IMR-90 (cell line): ENCODE measurements at regions not wholly inside any gene's neighbourhood (a gene's known extent, or its start where the extent isn't known, plus 50 kb on each side); places are given as distances from the start of the nearest gene placed in this dataset.

Source experiments
- ATAC-seq: fragments of 200-7000 bp; cut with Tn5 transposase; 2 replicates; pipeline ENCODE4 v1.9.1; 2020; ENCODE audit warnings: low read depth, mild to moderate bottlenecking, moderate library complexity
- BruUV-seq: library from RNA; stranded (reverse); fragments of 400-500 nt; replicated peaks from 2 replicates; lab custom pipeline; 2021; lab: Mats Ljungman, UMichigan
- CTCF ChIA-PET: fragments of 300-600 bp; formaldehyde crosslinking; extraction: SDS; loops from one replicate; lab custom pipeline; 2021; ENCODE audit warnings: antibody characterized with exemption; lab: Yijun Ruan, JAX
- POLR2A ChIA-PET: fragments of 300-600 bp; sonication (Branson Sonifier 250); formaldehyde crosslinking; loops from one replicate; lab custom pipeline; 2022; ENCODE audit warnings: antibody characterized with exemption; ENCODE audit not compliant: unreplicated experiment; lab: Charles Lee
- DNase-seq: peaks from one replicate; pipeline ENCODE4 v3.0.0; 2013
- H2AFZ ChIP-seq: replicated peaks from 2 replicates; pipeline ENCODE3; 2013; ENCODE audit warnings: low read length, mild to moderate bottlenecking; ENCODE audit not compliant: poor library complexity
- H2AK5ac ChIP-seq: 2 replicates; pipeline ENCODE4 v1.6.1; 2013; ENCODE audit warnings: low read depth, low read length, inconsistent platforms
- H2AK9ac ChIP-seq: replicated peaks from 2 replicates; pipeline ENCODE3; 2013; ENCODE audit warnings: mild to moderate bottlenecking, low read depth, low read length, moderate library complexity; ENCODE audit not compliant: poor library complexity
- H2BK120ac ChIP-seq: 2 replicates; pipeline ENCODE4 v1.6.1; 2013; ENCODE audit warnings: low read depth, low read length, inconsistent platforms
- H2BK15ac ChIP-seq: 3 replicates; pipeline ENCODE4 v1.6.1; 2013; ENCODE audit warnings: low read depth, low read length, inconsistent platforms
- H2BK20ac ChIP-seq: 2 replicates; pipeline ENCODE4 v1.6.1; 2013; ENCODE audit warnings: low read depth, mild to moderate bottlenecking, inconsistent platforms, low read length, moderate library complexity
- H2BK5ac ChIP-seq: 2 replicates; pipeline ENCODE4 v1.6.1; 2013; ENCODE audit warnings: mild to moderate bottlenecking, low read depth, low read length, inconsistent platforms; ENCODE audit not compliant: poor library complexity, severe bottlenecking
- H3K14ac ChIP-seq: replicated peaks from 2 replicates; pipeline ENCODE4 v1.6.1; 2013; ENCODE audit warnings: low read depth, low read length, inconsistent platforms
- H3K18ac ChIP-seq: 2 replicates; pipeline ENCODE4 v1.6.1; 2013; ENCODE audit warnings: low read depth, low read length, control low read depth
- H3K23ac ChIP-seq: 2 replicates; pipeline ENCODE4 v1.6.1; 2013; ENCODE audit warnings: low read depth, low read length, inconsistent platforms
- H3K27ac ChIP-seq: 2 replicates; pipeline ENCODE4 v1.5.1; 2013; ENCODE audit warnings: mild to moderate bottlenecking, control low read depth, low read length; ENCODE audit not compliant: insufficient read depth
- H3K27me3 ChIP-seq: 2 replicates; pipeline ENCODE4 v1.6.1; 2013; ENCODE audit warnings: low read length; ENCODE audit not compliant: control insufficient read depth, insufficient read depth
- H3K36me3 ChIP-seq: 2 replicates; pipeline ENCODE4 v1.6.1; 2013; ENCODE audit warnings: low read length, mixed read lengths; ENCODE audit not compliant: control insufficient read depth, insufficient read depth
- H3K4ac ChIP-seq: 2 replicates; pipeline ENCODE4 v1.6.1; 2013; ENCODE audit warnings: low read depth, low read length, inconsistent platforms
- H3K4me1 ChIP-seq: 2 replicates; pipeline ENCODE4 v1.6.1; 2013; ENCODE audit warnings: low read length, mixed read lengths; ENCODE audit not compliant: control insufficient read depth, insufficient read depth
- H3K4me2 ChIP-seq: 2 replicates; pipeline ENCODE4 v1.6.1; 2013; ENCODE audit warnings: low read depth, mild to moderate bottlenecking, control low read depth, low read length, moderate library complexity
- H3K4me3 ChIP-seq: 2 replicates; pipeline ENCODE4 v1.5.1; 2013; ENCODE audit warnings: low read depth, mild to moderate bottlenecking, control low read depth, low read length, moderate library complexity; ENCODE audit not compliant: insufficient read depth
- H3K56ac ChIP-seq: 2 replicates; pipeline ENCODE4 v1.6.1; 2013; ENCODE audit warnings: low read length, inconsistent platforms; ENCODE audit not compliant: insufficient read depth; ENCODE audit errors: extremely low read depth
- H3K79me1 ChIP-seq, 2 experiments: 2 replicates each; pipeline ENCODE4 v1.6.1; 2013; ENCODE audit warnings: low read length in 2 of 2, inconsistent platforms in 1 of 2, low read depth in 1 of 2
- H3K9ac ChIP-seq: 2 replicates; pipeline ENCODE4 v1.6.1; 2013; ENCODE audit warnings: low read depth, low read length, control low read depth
- H3K9me1 ChIP-seq: 2 replicates; pipeline ENCODE4 v1.6.1; 2013; ENCODE audit warnings: low read length, inconsistent platforms; ENCODE audit not compliant: insufficient read depth
- H3K9me3 ChIP-seq: 2 replicates; pipeline ENCODE4 v1.6.1; 2013; ENCODE audit warnings: low read length; ENCODE audit not compliant: control insufficient read depth, insufficient read depth
- H4K20me1 ChIP-seq: 2 replicates; pipeline ENCODE4 v1.6.1; 2013; ENCODE audit warnings: low read length, inconsistent platforms; ENCODE audit not compliant: insufficient read depth
- H4K5ac ChIP-seq: 2 replicates; pipeline ENCODE4 v1.6.1; 2013; ENCODE audit warnings: mild to moderate bottlenecking, low read depth, low read length, control low read depth
- H4K8ac ChIP-seq, 2 experiments: 2 replicates each; pipeline ENCODE4 v1.6.1; 2013; ENCODE audit warnings: low read depth in 2 of 2, low read length in 2 of 2, control low read depth in 1 of 2, inconsistent platforms in 1 of 2
- H4K91ac ChIP-seq: 2 replicates; pipeline ENCODE4 v1.6.1; 2013; ENCODE audit warnings: low read depth, low read length, inconsistent platforms; ENCODE audit not compliant: insufficient read depth
- BHLHE40 ChIP-seq: fragments of 150-350 bp; IDR thresholded peaks from 2 replicates; pipeline ENCODE4 v1.6.1; 2016; ENCODE audit warnings: mild to moderate bottlenecking, low read depth, low read length
- MAZ ChIP-seq: IDR thresholded peaks from 2 replicates; pipeline ENCODE4 v1.6.1; 2012; ENCODE audit warnings: low read depth, mild to moderate bottlenecking, low read length, improper control_type of control experiment, moderate library complexity, borderline replicate concordance
- MXI1 ChIP-seq: IDR thresholded peaks from 2 replicates; pipeline ENCODE4 v1.6.1; 2012; ENCODE audit warnings: low read depth, mild to moderate bottlenecking, low read length, moderate library complexity, borderline replicate concordance
- NFE2L2 ChIP-seq: fragments of 150-350 bp; IDR thresholded peaks from 2 replicates; pipeline ENCODE4 v1.6.1; 2016; ENCODE audit warnings: low read depth, mild to moderate bottlenecking, low read length
- dilution Hi-C: fragments of 300-500 bp; cut with HindIII; formaldehyde crosslinking; loops from one replicate; pipeline ENCODE4 v1.14.3; 2018; ENCODE audit warnings: low sequenced_read_pairs; ENCODE audit not compliant: unreplicated experiment
- in situ Hi-C: fragments of 300-500 bp; cut with MboI; formaldehyde crosslinking; loops from 3 replicates; pipeline ENCODE4 v1.14.3; 2019; ENCODE audit warnings: low sequenced_read_pairs, inconsistent platforms, mixed read lengths
- intact Hi-C: fragments of 100-400 bp; cut with micrococcal nuclease; formaldehyde crosslinking; loops from 2 replicates; pipeline ENCODE4 v1.10.0; 2022
- TF ChIP-seq, protein P1 (sequence below): conservative IDR thresholded peaks from 2 replicates; pipeline ENCODE4 v1.5.1; 2012; ENCODE audit warnings: mild to moderate bottlenecking, low read depth, low read length, improper control_type of control experiment

DNA sequence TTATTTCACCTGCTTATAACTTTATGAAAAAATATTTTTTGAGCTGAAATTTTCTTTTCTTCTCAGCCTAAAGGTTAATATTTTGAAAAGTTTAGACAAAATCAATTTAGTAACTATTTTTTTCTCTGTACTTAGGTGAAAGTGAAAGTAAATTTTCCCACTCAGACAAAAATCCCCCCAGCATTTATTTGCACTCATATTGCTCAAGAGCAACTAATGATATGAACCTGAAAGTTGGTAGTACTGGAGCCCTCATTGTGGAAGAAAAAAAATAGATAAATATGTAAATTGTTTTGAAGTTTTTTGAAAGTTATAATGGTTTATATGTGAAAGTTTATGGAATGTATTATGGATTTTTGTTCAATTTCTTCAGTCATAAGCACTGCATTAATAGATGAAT lies 1005.9 kb upstream of the ATXN7L3B start:
- Histone ChIP-seq H3K14ac (no peak overlapping the region), H3K27me3 (no peaks in the 10 kb centered on the region), H2BK120ac (no peak overlapping the region), H4K8ac (no peak overlapping the region), H2AK5ac (no peak overlapping the region), H4K20me1 (no peaks in the 10 kb centered on the region), H3K79me1 (no peaks in the 10 kb centered on the region), H3K18ac (no peak overlapping the region), H3K9ac (no peak overlapping the region), H3K4me1 (no peaks in the 10 kb centered on the region), H2BK20ac (no peak overlapping the region), H3K27ac (no peak overlapping the region), H2BK5ac (no peak overlapping the region), H2AK9ac (no peak overlapping the region), H3K4ac (no peak overlapping the region), H3K9me1 (no peaks in the 10 kb centered on the region), H3K4me2 (no peak overlapping the region), H3K56ac (no peak overlapping the region), H2AFZ (no peak overlapping the region), H3K36me3 (no peaks in the 10 kb centered on the region), H3K23ac (no peak overlapping the region), H4K91ac (no peak overlapping the region), H3K9me3 (peaks cover 1% of the 10 kb centered on the region; the same call in 1 of the 2 replicates), H4K5ac (no peak overlapping the region), H2BK15ac (no peak overlapping the region), H3K4me3 (no peak overlapping the region)
- DNase-seq (no peak), ATAC-seq (no peak)
- BruUV-seq: no TSS peak
- POLR2A ChIA-PET: no interaction called here
- dilution Hi-C loops (no loop called here), intact Hi-C loops (no loop called here), in situ Hi-C loops (no loop called here)
- CTCF ChIA-PET: no interaction called here
- no peak for TF ChIP-seq NFE2L2
- no peak for TF ChIP-seq MAZ
- no peak for TF ChIP-seq MXI1
- TF ChIP-seq, protein P1, sequence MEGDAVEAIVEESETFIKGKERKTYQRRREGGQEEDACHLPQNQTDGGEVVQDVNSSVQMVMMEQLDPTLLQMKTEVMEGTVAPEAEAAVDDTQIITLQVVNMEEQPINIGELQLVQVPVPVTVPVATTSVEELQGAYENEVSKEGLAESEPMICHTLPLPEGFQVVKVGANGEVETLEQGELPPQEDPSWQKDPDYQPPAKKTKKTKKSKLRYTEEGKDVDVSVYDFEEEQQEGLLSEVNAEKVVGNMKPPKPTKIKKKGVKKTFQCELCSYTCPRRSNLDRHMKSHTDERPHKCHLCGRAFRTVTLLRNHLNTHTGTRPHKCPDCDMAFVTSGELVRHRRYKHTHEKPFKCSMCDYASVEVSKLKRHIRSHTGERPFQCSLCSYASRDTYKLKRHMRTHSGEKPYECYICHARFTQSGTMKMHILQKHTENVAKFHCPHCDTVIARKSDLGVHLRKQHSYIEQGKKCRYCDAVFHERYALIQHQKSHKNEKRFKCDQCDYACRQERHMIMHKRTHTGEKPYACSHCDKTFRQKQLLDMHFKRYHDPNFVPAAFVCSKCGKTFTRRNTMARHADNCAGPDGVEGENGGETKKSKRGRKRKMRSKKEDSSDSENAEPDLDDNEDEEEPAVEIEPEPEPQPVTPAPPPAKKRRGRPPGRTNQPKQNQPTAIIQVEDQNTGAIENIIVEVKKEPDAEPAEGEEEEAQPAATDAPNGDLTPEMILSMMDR: no peak
- TF ChIP-seq BHLHE40: no peak
